HG02981 (cell line): ENCODE measurements at regions not wholly inside any gene's neighbourhood (a gene's known extent, or its start where the extent isn't known, plus 50 kb on each side); places are given as distances from the start of the nearest gene placed in this dataset.

Experiments used
- ATAC-seq: cut with Tn5 transposase; IDR thresholded peaks from one replicate; pipeline ENCODE4 v1.9.1; 2021; ENCODE audit warnings: mild to moderate bottlenecking, moderate library complexity; ENCODE audit not compliant: unreplicated experiment

GRCh38 chr10:43715334-43715733, 66.7 kb upstream of the ZNF32 start:
- ATAC-seq = no peak

- no peak for ATAC-seq
Measured at GRCh38 chr10:43712821-43713584, 64.3 kb upstream of the ZNF32 start.

GRCh38 chr10:43710772-43711471, 62.2 kb upstream of the ZNF32 start:
- no peak for ATAC-seq

GRCh38 chr10:43708262-43708661, 59.6 kb upstream of the ZNF32 start:
- ATAC-seq = no peak

- no peak for ATAC-seq
Measured at GRCh38 chr10:43707770-43708169, 59.1 kb upstream of the ZNF32 start.

GRCh38 chr10:43706166-43706565, 57.5 kb upstream of the ZNF32 start:
- ATAC-seq = no peak

- ATAC-seq = no peak
Measured at GRCh38 chr10:43703286-43703685, 54.6 kb upstream of the ZNF32 start.

DNA sequence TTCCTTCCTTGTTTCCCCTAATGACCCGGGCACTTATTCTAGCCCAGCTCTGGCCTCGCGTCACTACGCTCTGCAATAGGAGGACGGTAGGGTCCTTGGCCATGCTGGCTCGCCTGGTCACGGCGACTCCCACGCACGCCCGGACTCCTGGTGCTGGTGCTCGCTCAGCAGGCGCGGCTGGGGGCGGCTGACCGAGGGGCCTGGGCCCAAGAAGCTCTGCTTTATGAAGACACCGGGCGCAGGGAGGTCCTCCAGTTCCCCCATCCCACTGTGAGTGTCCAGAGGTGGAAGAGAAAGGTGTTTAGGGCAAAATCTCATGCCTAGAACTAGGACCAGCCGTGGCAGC, 54.2 kb upstream of the ZNF32 start:
- no peak for ATAC-seq

- no peak for ATAC-seq
Measured at GRCh38 chr10:43702213-43702935, 53.7 kb upstream of the ZNF32 start.

GRCh38 chr10:43701295-43701694, 52.6 kb upstream of the ZNF32 start:
- no peak for ATAC-seq

DNA sequence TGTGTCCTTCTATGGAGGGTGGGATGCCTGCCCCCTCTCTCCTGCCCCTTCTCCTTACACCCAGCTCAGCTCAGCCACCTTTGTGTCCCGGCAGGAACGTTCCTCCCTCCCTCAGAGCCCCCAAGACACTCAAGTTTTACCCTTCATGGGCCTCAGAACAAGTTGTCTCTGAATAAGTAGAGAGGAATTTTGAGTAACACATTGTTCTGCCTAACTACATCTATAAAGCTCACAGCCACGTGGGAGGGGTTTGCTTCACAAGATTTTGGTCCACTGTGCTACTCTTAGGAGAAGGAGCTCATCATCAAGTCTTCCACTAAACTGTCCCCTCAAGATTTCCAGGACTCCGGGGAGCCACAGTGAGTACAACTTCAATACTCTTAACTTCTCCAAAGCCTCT, 51.6 kb upstream of the ZNF32 start:
- no peak for ATAC-seq

- no peak for ATAC-seq
Measured at GRCh38 chr10:43699516-43699915, 50.8 kb upstream of the ZNF32 start.
